ENCODE measurements at regions not wholly inside any gene's neighbourhood (a gene's known extent, or its start where the extent isn't known, plus 50 kb on each side); places are given as distances from the start of the nearest gene placed in this dataset.
A peak's percentile ranks its signal among the peaks of the same experiment; 100 is the strongest.

GRCh38 chr5:61621202-61621650 is 289.2 kb downstream of the ZSWIM6 start:
- DNase-seq (ENCODE audit: low spot score) (no peak), ATAC-seq (no peak)

DNA sequence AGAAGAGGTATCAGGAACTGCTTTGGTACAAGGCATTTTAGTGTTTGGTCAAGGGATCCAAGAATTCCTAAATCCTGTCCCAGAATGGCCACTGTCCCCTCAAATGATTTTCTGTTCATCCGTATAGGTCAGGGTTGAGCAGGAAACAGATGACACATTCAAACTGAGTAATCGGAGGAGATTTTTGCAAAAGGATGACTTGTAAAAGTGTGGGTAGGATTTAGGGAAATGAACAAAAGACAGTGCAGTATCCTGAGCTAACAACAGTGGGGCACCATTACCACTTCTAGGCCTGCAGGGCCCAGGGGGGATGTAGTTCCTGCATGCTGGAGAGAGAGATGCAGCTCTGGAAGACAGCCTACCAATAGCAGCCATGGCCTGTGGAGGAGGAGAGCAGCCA is 290.1 kb downstream of the ZSWIM6 start:
- ATAC-seq = no peak
- DNase-seq (ENCODE audit: low spot score) = no peak

DNA sequence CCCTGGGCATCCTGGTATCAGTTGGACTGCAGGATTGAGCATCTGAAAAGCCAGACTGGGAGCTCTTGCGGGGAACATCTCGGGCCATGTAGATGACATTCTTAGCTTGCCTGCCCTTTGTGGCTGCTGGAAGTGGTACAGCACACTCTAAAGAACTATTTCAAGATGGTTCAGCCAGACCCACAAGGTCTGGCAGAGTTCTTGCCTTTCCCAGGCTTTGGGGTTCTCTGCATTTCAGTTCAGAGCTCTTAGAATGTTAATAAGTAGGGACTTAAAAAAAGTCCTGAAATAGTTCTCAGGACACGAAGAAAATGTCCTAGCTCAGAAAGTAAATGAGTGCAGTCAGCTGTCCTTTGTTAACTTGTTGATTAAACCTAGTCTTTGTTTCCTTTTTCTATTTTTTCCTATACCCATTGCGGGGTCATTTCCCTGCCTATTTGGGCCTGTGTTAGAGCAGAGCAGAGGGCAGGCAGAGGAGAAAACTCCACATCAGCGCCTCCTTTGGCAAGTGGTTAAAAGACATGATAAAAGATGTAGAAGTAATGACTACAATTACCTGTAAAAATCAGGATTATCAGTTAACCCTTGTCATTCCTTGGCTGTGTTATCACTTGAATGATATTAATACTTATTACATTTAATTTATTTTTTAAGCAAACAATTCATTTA is 291.5 kb downstream of the ZSWIM6 start:
- ATAC-seq = no peak
- no peak for DNase-seq (ENCODE audit: low spot score)

- no peak for ATAC-seq
- DNase-seq (ENCODE audit: low spot score) = no peak
Measured at GRCh38 chr5:61624553-61625136, 292.6 kb downstream of the ZSWIM6 start.

- ATAC-seq = no peak
- DNase-seq (ENCODE audit: low spot score) = no peak
Measured at GRCh38 chr5:61625137-61625561, 293.1 kb downstream of the ZSWIM6 start.

GRCh38 chr5:61625681-61626621 is 293.9 kb downstream of the ZSWIM6 start:
- DNase-seq (ENCODE audit: low spot score) (peak; percentile 73), ATAC-seq (peak; percentile 97)

DNA sequence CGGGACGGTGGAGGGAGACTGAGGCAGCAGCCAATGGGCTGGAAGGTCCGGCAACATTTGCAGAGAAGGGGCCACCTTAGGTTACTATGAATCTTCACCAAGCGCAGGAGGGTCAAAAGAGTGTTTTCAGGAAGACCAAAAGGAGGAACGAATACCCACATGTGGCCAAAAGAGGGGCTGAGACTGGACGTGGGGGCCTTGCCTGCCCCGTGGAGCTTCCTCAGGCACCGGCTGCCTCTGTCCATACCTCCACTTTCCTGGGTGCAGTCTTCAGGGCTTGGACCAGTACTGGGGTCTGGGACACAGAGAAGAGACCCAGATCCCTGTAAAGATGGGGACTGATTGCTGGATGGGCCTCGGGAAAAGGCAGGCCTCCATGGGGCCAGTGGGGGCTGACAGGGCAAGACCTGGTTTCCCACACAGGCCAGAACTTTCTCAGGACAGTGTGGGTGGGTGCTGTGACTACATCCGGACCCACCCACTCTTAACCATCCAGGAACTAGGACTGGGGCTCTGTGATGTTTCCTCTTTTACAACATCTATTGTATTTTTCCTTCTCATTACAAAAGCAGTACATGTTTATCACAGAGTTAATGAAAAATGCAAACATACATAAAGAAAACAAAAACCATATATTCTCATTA is 294.7 kb downstream of the ZSWIM6 start:
- DNase-seq (ENCODE audit: low spot score) (no peak), ATAC-seq (peak; percentile 24)

DNA sequence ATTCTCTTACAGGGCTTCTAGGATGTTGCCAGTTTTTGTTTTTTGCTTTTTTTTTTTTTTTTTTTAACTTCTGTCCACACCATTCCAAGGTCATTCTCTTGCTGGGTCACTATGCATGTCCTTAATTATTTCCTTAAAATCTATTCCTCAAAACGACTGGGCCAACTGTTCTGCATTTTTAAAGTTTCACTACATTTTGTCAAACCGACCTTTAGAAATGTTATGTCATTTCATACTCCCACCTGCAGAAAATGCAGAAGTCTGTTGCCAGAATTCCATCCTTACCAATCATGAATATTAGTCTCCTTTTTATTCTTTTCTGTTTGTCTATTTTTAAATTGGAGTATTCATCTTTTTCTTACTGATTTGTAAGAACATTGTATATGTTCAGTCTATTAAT is 295.5 kb downstream of the ZSWIM6 start:
- DNase-seq (ENCODE audit: low spot score) (no peak), ATAC-seq (no peak)

GRCh38 chr5:61630908-61631307 is 298.9 kb downstream of the ZSWIM6 start:
- ATAC-seq (no peak), DNase-seq (ENCODE audit: low spot score) (no peak)

GRCh38 chr5:61631438-61631941 is 299.4 kb downstream of the ZSWIM6 start:
- no peak for DNase-seq (ENCODE audit: low spot score)

GRCh38 chr5:61632064-61632463 is 300.0 kb downstream of the ZSWIM6 start:
- DNase-seq (ENCODE audit: low spot score) (no peak), ATAC-seq (no peak)

More at GRCh38 chr5:61631438-61631941, 299.4 kb downstream of the ZSWIM6 start:
- ATAC-seq = peak; percentile 33

GRCh38 chr5:61635271-61635670 is 303.2 kb downstream of the ZSWIM6 start:
- no peak for DNase-seq (ENCODE audit: low spot score)

DNA sequence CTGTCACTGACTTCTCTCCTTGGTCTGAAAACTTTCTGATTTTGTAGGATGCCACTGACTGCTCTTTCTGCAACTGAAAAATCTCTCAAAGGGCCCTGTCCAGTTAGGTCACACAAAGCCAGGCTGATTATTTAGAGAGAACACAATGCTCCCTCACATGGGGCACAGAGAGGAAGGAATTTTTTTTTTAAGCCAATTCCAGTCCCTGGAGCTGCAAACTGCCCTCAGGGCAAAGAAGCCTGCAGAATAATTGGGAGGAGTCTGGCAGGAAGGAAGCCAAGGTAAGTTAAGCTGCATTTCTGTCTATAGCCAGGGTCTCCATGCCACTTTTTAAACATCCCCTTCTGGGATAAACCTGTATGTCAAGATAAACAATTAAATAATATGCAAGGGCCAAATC is 305.5 kb downstream of the ZSWIM6 start:
- DNase-seq (ENCODE audit: low spot score) (no peak), ATAC-seq (no peak)

More at GRCh38 chr5:61635271-61635670, 303.2 kb downstream of the ZSWIM6 start:
- ATAC-seq = no peak

DNA sequence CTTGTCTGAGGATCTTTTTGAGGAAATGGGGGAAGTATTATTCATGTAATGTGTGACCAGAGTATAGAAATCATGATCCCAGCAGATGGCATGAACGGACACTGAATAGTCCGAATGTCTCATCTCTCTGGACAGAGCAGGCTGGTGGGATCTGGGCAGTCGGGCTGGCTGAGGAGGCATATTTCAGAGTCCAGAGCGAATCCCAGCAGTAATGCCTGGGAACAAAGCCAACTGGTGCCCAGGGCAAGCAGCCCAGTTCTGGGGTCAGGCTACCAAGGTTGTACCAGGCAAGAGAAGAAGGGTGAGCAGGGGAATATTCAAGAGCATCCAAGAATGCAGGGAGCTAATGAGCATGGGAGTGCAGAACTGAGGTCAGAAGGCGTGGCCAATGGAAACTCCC is 306.4 kb downstream of the ZSWIM6 start:
- ATAC-seq = peak; percentile 94

GRCh38 chr5:61640179-61641021 is 308.3 kb downstream of the ZSWIM6 start:
- ATAC-seq (no peak), DNase-seq (ENCODE audit: low spot score) (no peak)

More for the DNA sequence above, 306.4 kb downstream of the ZSWIM6 start:
- peak; percentile 77 for DNase-seq (ENCODE audit: low spot score)

DNA sequence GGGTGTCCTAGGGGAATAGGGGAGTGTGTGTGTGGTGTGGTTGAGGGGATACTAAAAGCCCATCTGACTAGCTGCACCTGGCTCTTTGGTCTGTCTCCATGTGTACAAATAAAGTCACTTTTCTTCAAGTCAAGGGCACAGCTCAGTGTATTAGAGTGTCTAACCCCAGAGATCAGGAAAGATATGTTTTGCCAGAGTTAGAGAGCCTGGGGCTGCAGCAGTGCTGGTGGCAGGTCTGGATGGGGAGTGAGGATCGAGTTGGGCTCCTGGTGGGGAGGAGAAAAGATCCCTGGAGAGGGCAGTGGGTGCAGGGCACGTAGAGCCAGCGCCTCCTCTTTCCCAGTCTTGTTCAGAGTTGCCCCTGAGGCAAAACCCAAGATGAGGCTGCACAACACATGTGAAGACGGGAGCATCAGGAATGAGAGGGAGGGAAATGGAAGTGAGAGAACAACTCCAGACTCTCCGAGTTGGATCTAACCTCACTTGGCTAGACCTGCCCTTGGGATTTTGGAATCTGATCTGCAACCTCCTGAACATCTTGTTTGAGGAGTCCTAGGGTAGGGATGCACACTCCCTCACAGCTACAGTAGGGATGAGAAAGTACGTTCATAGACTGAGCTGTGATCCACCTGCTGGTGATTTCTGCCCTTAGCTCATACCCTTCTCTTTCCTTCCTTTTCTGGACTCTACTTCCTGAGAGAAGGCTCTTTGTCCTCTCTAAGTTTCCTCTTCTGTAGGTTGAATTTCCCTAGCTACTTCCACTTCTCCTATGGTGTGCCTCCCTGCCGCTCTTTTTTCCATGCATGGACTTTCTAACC is 309.9 kb downstream of the ZSWIM6 start:
- no peak for DNase-seq (ENCODE audit: low spot score)

GRCh38 chr5:61647672-61648071 is 315.6 kb downstream of the ZSWIM6 start:
- ATAC-seq (no peak), DNase-seq (ENCODE audit: low spot score) (no peak)

More for the DNA sequence above, 309.9 kb downstream of the ZSWIM6 start:
- ATAC-seq = peak; percentile 50

DNA sequence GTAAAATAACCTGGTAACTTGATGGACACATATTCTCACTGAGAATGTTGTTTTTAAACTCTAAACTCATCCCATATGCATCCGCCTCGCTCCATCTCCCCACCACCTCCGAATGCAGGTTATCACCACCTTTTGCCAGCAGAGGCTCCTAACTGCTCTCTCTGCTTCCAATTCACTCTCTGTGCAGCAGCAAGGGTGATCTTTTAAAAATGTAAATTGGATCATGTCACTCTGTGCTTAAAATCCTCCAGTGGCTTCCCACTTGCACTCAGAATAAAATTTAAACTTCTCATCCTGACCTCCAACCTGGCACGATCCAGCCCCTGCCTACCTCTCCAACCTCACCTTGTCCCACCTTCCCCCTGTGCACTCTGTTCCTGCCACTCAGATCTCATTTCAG is 317.2 kb downstream of the ZSWIM6 start:
- DNase-seq (ENCODE audit: low spot score) (no peak), ATAC-seq (no peak)

DNA sequence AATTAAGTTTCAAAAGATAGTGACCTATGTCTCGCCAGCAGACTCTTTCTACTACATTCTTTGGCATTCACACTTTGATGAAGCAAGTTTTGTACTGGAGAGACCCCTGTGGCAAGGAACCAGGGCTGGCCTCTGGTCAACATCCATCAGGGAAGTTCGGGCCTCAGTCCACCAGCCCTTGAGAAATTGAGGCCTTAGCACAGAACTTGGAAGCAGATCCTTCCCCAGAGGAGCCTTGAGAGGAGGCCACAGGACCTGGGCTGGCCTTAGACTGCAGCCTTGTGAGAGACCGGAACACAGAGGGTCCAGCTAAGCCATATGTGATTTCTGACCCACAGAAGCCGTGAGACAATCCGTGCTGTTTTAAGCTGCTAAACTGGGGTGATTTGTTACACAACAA is 317.9 kb downstream of the ZSWIM6 start:
- DNase-seq (ENCODE audit: low spot score) = no peak
- no peak for ATAC-seq

Data from left lobe of liver (tissue), 2 donors.